Thyroid gland (tissue), 4 donors: ENCODE measurements at regions not wholly inside any gene's neighbourhood (a gene's known extent, or its start where the extent isn't known, plus 50 kb on each side); places are given as distances from the start of the nearest gene placed in this dataset.

Source experiments
- CTCF ChIP-seq, 6 experiments: fragments of 200-600 bp in 3 of 6; fragments of 450-650 bp in 3 of 6; sonication (generic) in 3 of 6; IDR thresholded peaks; one replicate each; pipeline ENCODE4 v1.5.1; 2016 to 2019; ENCODE audit warnings: antibody characterized with exemption in 6 of 6, mild to moderate bottlenecking in 2 of 6, inconsistent platforms in 1 of 6, moderate library complexity in 1 of 6
- POLR2A ChIP-seq, 2 donors: fragments of 450-650 bp; IDR thresholded peaks; one replicate each; pipeline ENCODE4 v1.6.1; 2017; ENCODE audit warnings: antibody characterized with exemption in 2 of 2, mild to moderate bottlenecking in 2 of 2, moderate library complexity in 1 of 2

DNA sequence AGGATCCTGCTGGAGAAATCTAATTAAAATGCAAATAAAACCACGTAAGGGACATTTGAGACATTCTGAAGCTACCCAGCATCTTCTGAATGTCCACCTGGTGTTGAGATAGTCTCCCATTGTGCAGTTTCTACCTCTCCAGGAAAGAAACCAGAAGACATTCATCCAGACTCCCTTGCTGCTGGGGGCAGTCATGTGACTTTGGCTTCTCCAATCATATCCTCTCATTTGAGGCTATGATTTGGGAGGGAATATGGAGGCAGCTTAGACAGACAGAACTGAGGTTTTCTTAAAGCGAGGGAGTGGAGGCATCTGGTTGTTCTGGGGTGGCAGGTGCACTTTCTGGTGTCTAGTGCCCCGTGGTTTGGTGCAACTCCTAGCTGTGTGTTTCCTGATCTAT is 315.2 kb upstream of the SULF2 start:
- TF ChIP-seq POLR2A (IDR thresholded peaks at IDR 0.05), result no peak
- TF ChIP-seq CTCF (IDR thresholded peaks at IDR 0.05), result no peak
